SK-N-SH treated with all-trans-retinoic acid at 6 μM for 48 hours (cell line): ENCODE measurements at regions not wholly inside any gene's neighbourhood (a gene's known extent, or its start where the extent isn't known, plus 50 kb on each side); places are given as distances from the start of the nearest gene placed in this dataset.
"Not testable (repeated sequence)": the region's sequence is repeated elsewhere in the genome, so short reads cannot be mapped to it uniquely, and the experiment has no call there.

Experiments used
- PATZ1 ChIP-seq: fragments of 250-450 bp; sonication (Bioruptor Pico); IDR thresholded peaks from 2 replicates; pipeline ENCODE4 v1.8.0; 2020; ENCODE audit warnings: mild to moderate bottlenecking, moderate library complexity, borderline replicate concordance
- POU6F1 ChIP-seq: fragments of 250-450 bp; sonication (Bioruptor Pico); IDR thresholded peaks from 2 replicates; pipeline ENCODE4 v1.8.0; 2021; ENCODE audit warnings: low read depth, mild to moderate bottlenecking, moderate library complexity, borderline replicate concordance
- SNAI2 ChIP-seq: fragments of 250-450 bp; sonication (Bioruptor Pico); IDR thresholded peaks from 2 replicates; pipeline ENCODE4 v1.5.0; 2020; ENCODE audit warnings: mild to moderate bottlenecking, moderate library complexity
- ZC3H10 ChIP-seq: fragments of 250-450 bp; sonication (Bioruptor Pico); IDR thresholded peaks from 2 replicates; pipeline ENCODE4 v1.5.1; 2021; ENCODE audit warnings: mild to moderate bottlenecking, moderate library complexity
- ZFP30 ChIP-seq: fragments of 450-650 bp; formaldehyde crosslinking; IDR thresholded peaks from 2 replicates; pipeline ENCODE4 v1.5.0; 2022; ENCODE audit warnings: mild to moderate bottlenecking, moderate library complexity

- TF ChIP-seq POU6F1 (CRISPR knock-in tag); ZFP30 (CRISPR knock-in tag); PATZ1; SNAI2 (CRISPR knock-in tag); ZC3H10 (CRISPR knock-in tag): not testable (repeated sequence)
These were observed 180.8 kb upstream of the OTX2 start for GRCh38 chr14:56990991-56991627.
